ENCODE measurements at regions not wholly inside any gene's neighbourhood (a gene's known extent, or its start where the extent isn't known, plus 50 kb on each side); places are given as distances from the start of the nearest gene placed in this dataset.

- WGBS (ENCODE audit: insufficient coverage, low lambda C conversion rate), result no CpG with 5 or more reads among the region's 7 CpGs
- Histone ChIP-seq H3K4me3 (ENCODE audit: low read length) (no peak overlapping the region), H3K27ac (ENCODE audit: low read length) (no peak overlapping the region), H3K9me3 (ENCODE audit: control insufficient read depth, low read depth, low read length) (no peaks in the 10 kb centered on the region), H3K4me1 (ENCODE audit: control insufficient read depth, insufficient read depth, low read length) (no peaks in the 10 kb centered on the region), H3K36me3 (ENCODE audit: control insufficient read depth, insufficient read depth, low read length) (no peaks in the 10 kb centered on the region), H3K27me3 (ENCODE audit: control insufficient read depth, insufficient read depth, low read length) (no peaks in the 10 kb centered on the region)
- no peak for DNase-seq
Measured at GRCh38 chr2:75327334-75327733, 128.0 kb upstream of the TACR1 start.

GRCh38 chr2:75326645-75327044 lies 127.3 kb upstream of the TACR1 start:
- Histone ChIP-seq H3K36me3 (ENCODE audit: control insufficient read depth, insufficient read depth, low read length) (no peaks in the 10 kb centered on the region), H3K27me3 (ENCODE audit: control insufficient read depth, insufficient read depth, low read length) (no peaks in the 10 kb centered on the region), H3K9me3 (ENCODE audit: control insufficient read depth, low read depth, low read length) (no peaks in the 10 kb centered on the region), H3K4me1 (ENCODE audit: control insufficient read depth, insufficient read depth, low read length) (no peaks in the 10 kb centered on the region), H3K27ac (ENCODE audit: low read length) (no peak overlapping the region), H3K4me3 (ENCODE audit: low read length) (no peak overlapping the region)
- DNase-seq, result no peak
- 100% methylated on average over 1 of the region's 2 CpGs for WGBS (ENCODE audit: insufficient coverage, low lambda C conversion rate)

- no peaks in the 10 kb centered on the region for H3K4me1 ChIP-seq (ENCODE audit: control insufficient read depth, insufficient read depth, low read length)
- H3K27me3 ChIP-seq (ENCODE audit: control insufficient read depth, insufficient read depth, low read length), result no peaks in the 10 kb centered on the region
- H3K4me3 ChIP-seq (ENCODE audit: low read length), result no peak overlapping the region
- H3K27ac ChIP-seq (ENCODE audit: low read length), result no peak overlapping the region
- H3K36me3 ChIP-seq (ENCODE audit: control insufficient read depth, insufficient read depth, low read length), result no peaks in the 10 kb centered on the region
- H3K9me3 ChIP-seq (ENCODE audit: control insufficient read depth, low read depth, low read length), result no peaks in the 10 kb centered on the region
- DNase-seq, result no peak
- WGBS (ENCODE audit: insufficient coverage, low lambda C conversion rate), result no CpG with 5 or more reads among the region's 1 CpG
Measured at GRCh38 chr2:75325594-75325993, 126.3 kb upstream of the TACR1 start.

- Histone ChIP-seq H3K4me3 (ENCODE audit: low read length) (no peak overlapping the region), H3K27me3 (ENCODE audit: control insufficient read depth, insufficient read depth, low read length) (no peaks in the 10 kb centered on the region)
- DNase-seq, result no peak
Measured at GRCh38 chr2:75324861-75325284, 125.6 kb upstream of the TACR1 start.

GRCh38 chr2:75324141-75324540 lies 124.8 kb upstream of the TACR1 start:
- Histone ChIP-seq H3K9me3 (ENCODE audit: control insufficient read depth, low read depth, low read length) (no peaks in the 10 kb centered on the region), H3K27me3 (ENCODE audit: control insufficient read depth, insufficient read depth, low read length) (no peaks in the 10 kb centered on the region), H3K36me3 (ENCODE audit: control insufficient read depth, insufficient read depth, low read length) (no peaks in the 10 kb centered on the region), H3K4me1 (ENCODE audit: control insufficient read depth, insufficient read depth, low read length) (no peaks in the 10 kb centered on the region), H3K4me3 (ENCODE audit: low read length) (no peak overlapping the region), H3K27ac (ENCODE audit: low read length) (no peak overlapping the region)
- no peak for DNase-seq
- WGBS (ENCODE audit: insufficient coverage, low lambda C conversion rate), result no CpG with 5 or more reads among the region's 2 CpGs

More at GRCh38 chr2:75324861-75325284, 125.6 kb upstream of the TACR1 start:
- Histone ChIP-seq H3K36me3 (ENCODE audit: control insufficient read depth, insufficient read depth, low read length) (no peaks in the 10 kb centered on the region), H3K9me3 (ENCODE audit: control insufficient read depth, low read depth, low read length) (no peaks in the 10 kb centered on the region), H3K27ac (ENCODE audit: low read length) (no peak overlapping the region), H3K4me1 (ENCODE audit: control insufficient read depth, insufficient read depth, low read length) (no peaks in the 10 kb centered on the region)

GRCh38 chr2:75321599-75321922 lies 122.2 kb upstream of the TACR1 start:
- no peaks in the 10 kb centered on the region for H3K4me1 ChIP-seq (ENCODE audit: control insufficient read depth, insufficient read depth, low read length)
- DNase-seq, result no peak
- H3K27me3 ChIP-seq (ENCODE audit: control insufficient read depth, insufficient read depth, low read length), result no peaks in the 10 kb centered on the region
- H3K4me3 ChIP-seq (ENCODE audit: low read length), result no peak overlapping the region
- no peaks in the 10 kb centered on the region for H3K9me3 ChIP-seq (ENCODE audit: control insufficient read depth, low read depth, low read length)
- no peaks in the 10 kb centered on the region for H3K36me3 ChIP-seq (ENCODE audit: control insufficient read depth, insufficient read depth, low read length)
- WGBS (ENCODE audit: insufficient coverage, low lambda C conversion rate), result no CpG with 5 or more reads among the region's 2 CpGs
- no peak overlapping the region for H3K27ac ChIP-seq (ENCODE audit: low read length)

GRCh38 chr2:75320898-75321598 lies 121.7 kb upstream of the TACR1 start:
- WGBS (ENCODE audit: insufficient coverage, low lambda C conversion rate), result 100% methylated on average over 1 of the region's 4 CpGs
- no peak for DNase-seq
- H3K27ac ChIP-seq (ENCODE audit: low read length), result no peak overlapping the region
- no peaks in the 10 kb centered on the region for H3K9me3 ChIP-seq (ENCODE audit: control insufficient read depth, low read depth, low read length)
- H3K36me3 ChIP-seq (ENCODE audit: control insufficient read depth, insufficient read depth, low read length), result no peaks in the 10 kb centered on the region
- H3K4me3 ChIP-seq (ENCODE audit: low read length), result no peak overlapping the region
- H3K27me3 ChIP-seq (ENCODE audit: control insufficient read depth, insufficient read depth, low read length), result no peaks in the 10 kb centered on the region
- no peaks in the 10 kb centered on the region for H3K4me1 ChIP-seq (ENCODE audit: control insufficient read depth, insufficient read depth, low read length)

GRCh38 chr2:75319951-75320350 lies 120.6 kb upstream of the TACR1 start:
- Histone ChIP-seq H3K27me3 (ENCODE audit: control insufficient read depth, insufficient read depth, low read length) (no peaks in the 10 kb centered on the region), H3K36me3 (ENCODE audit: control insufficient read depth, insufficient read depth, low read length) (no peaks in the 10 kb centered on the region), H3K9me3 (ENCODE audit: control insufficient read depth, low read depth, low read length) (no peaks in the 10 kb centered on the region), H3K4me3 (ENCODE audit: low read length) (no peak overlapping the region), H3K27ac (ENCODE audit: low read length) (no peak overlapping the region), H3K4me1 (ENCODE audit: control insufficient read depth, insufficient read depth, low read length) (no peaks in the 10 kb centered on the region)
- no peak for DNase-seq
- WGBS (ENCODE audit: insufficient coverage, low lambda C conversion rate), result 75% methylated on average over 1 of the region's 2 CpGs

GRCh38 chr2:75317802-75318201 lies 118.5 kb upstream of the TACR1 start:
- no peaks in the 10 kb centered on the region for H3K27me3 ChIP-seq (ENCODE audit: control insufficient read depth, insufficient read depth, low read length)
- H3K36me3 ChIP-seq (ENCODE audit: control insufficient read depth, insufficient read depth, low read length), result no peaks in the 10 kb centered on the region
- H3K4me3 ChIP-seq (ENCODE audit: low read length), result no peak overlapping the region
- no peak for DNase-seq
- H3K4me1 ChIP-seq (ENCODE audit: control insufficient read depth, insufficient read depth, low read length), result no peaks in the 10 kb centered on the region
- no peaks in the 10 kb centered on the region for H3K9me3 ChIP-seq (ENCODE audit: control insufficient read depth, low read depth, low read length)
- H3K27ac ChIP-seq (ENCODE audit: low read length), result no peak overlapping the region
- no CpG with 5 or more reads among the region's 1 CpG for WGBS (ENCODE audit: insufficient coverage, low lambda C conversion rate)

- Histone ChIP-seq H3K4me3 (ENCODE audit: low read length) (no peak overlapping the region), H3K27me3 (ENCODE audit: control insufficient read depth, insufficient read depth, low read length) (no peaks in the 10 kb centered on the region), H3K9me3 (ENCODE audit: control insufficient read depth, low read depth, low read length) (no peaks in the 10 kb centered on the region), H3K36me3 (ENCODE audit: control insufficient read depth, insufficient read depth, low read length) (no peaks in the 10 kb centered on the region), H3K4me1 (ENCODE audit: control insufficient read depth, insufficient read depth, low read length) (no peaks in the 10 kb centered on the region), H3K27ac (ENCODE audit: low read length) (no peak overlapping the region)
- no peak for DNase-seq
- WGBS (ENCODE audit: insufficient coverage, low lambda C conversion rate), result no CpG with 5 or more reads among the region's 2 CpGs
Measured at GRCh38 chr2:75317316-75317715, 118.0 kb upstream of the TACR1 start.

- Histone ChIP-seq H3K9me3 (ENCODE audit: control insufficient read depth, low read depth, low read length) (no peaks in the 10 kb centered on the region), H3K4me1 (ENCODE audit: control insufficient read depth, insufficient read depth, low read length) (no peaks in the 10 kb centered on the region), H3K27ac (ENCODE audit: low read length) (no peak overlapping the region), H3K4me3 (ENCODE audit: low read length) (no peak overlapping the region), H3K27me3 (ENCODE audit: control insufficient read depth, insufficient read depth, low read length) (no peaks in the 10 kb centered on the region), H3K36me3 (ENCODE audit: control insufficient read depth, insufficient read depth, low read length) (no peaks in the 10 kb centered on the region)
- DNase-seq, result no peak
- no CpG with 5 or more reads among the region's 3 CpGs for WGBS (ENCODE audit: insufficient coverage, low lambda C conversion rate)
Measured at GRCh38 chr2:75315436-75315835, 116.1 kb upstream of the TACR1 start.
